Left ventricle myocardium superior (tissue), 1 donor: ENCODE measurements at regions not wholly inside any gene's neighbourhood (a gene's known extent, or its start where the extent isn't known, plus 50 kb on each side); places are given as distances from the start of the nearest gene placed in this dataset.
A peak's percentile ranks its signal among the peaks of the same experiment; 100 is the strongest.

ENCODE experiments used
- ATAC-seq: fragments of 200-7000 bp; cut with Tn5 transposase; one replicate; pipeline ENCODE4 v1.9.1; 2020; ENCODE audit warnings: mild to moderate bottlenecking, moderate library complexity
- DNase-seq: peaks from one replicate; pipeline ENCODE4 v3.0.0-alpha.2; 2020
- intact Hi-C: fragments of 100-400 bp; cut with micrococcal nuclease; formaldehyde crosslinking; loops from one replicate; pipeline ENCODE4 v1.11.0; 2022
- donor health status: DM: no; HTN: yes; CAD: no; lungs with severe emphysema.

DNA sequence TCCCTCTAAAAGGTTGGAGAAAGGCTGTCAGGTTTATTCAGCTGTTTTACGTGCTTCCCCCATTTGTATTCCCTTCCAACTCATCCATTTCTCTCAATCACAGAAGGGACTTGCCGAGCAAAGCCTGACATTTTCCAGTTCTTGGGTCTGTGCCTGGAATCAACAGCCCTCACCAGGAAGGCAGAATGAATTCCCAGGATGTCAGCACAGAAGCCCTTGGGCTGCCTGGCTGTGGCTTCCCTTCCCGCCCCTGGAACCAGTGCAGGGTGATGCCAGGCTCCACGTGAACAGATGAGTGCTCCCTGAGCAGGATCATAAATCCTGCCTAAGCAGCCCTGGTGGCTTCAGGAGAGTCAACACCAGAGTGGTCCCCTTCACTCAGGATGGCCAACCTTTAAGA lies 86.1 kb upstream of the CD83 start:
- intact Hi-C loops: no loop called here
- ATAC-seq: peak; percentile 61
- no peak for DNase-seq

- intact Hi-C loops: no loop called here
- peak; percentile 61 for ATAC-seq
- DNase-seq: peak; percentile 31
Measured at GRCh38 chr6:14035071-14035847, 82.3 kb upstream of the CD83 start.

DNA sequence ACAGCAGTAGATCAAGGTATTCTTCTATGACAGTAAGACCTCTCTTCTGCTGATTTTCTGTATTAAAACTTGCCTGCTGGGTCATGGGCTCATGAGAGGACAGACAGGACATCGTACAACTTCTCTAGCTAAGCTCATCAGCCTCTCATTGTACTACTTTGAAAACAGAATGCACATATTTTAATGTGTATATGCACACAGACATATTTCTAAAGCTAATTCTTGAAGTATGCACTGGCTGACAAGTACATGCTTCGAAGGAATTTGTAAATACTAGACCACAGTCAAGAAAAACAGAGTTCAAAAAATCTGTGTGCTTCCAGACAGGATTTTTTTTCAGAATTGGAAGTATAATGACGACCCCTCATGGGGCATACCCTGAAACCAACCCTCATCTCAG lies 81.7 kb upstream of the CD83 start:
- intact Hi-C loops: no loop called here
- DNase-seq (no peak), ATAC-seq (no peak)

- intact Hi-C loops: no loop called here
- DNase-seq (no peak), ATAC-seq (no peak)
Measured at GRCh38 chr6:14036911-14037310, 80.7 kb upstream of the CD83 start.

DNA sequence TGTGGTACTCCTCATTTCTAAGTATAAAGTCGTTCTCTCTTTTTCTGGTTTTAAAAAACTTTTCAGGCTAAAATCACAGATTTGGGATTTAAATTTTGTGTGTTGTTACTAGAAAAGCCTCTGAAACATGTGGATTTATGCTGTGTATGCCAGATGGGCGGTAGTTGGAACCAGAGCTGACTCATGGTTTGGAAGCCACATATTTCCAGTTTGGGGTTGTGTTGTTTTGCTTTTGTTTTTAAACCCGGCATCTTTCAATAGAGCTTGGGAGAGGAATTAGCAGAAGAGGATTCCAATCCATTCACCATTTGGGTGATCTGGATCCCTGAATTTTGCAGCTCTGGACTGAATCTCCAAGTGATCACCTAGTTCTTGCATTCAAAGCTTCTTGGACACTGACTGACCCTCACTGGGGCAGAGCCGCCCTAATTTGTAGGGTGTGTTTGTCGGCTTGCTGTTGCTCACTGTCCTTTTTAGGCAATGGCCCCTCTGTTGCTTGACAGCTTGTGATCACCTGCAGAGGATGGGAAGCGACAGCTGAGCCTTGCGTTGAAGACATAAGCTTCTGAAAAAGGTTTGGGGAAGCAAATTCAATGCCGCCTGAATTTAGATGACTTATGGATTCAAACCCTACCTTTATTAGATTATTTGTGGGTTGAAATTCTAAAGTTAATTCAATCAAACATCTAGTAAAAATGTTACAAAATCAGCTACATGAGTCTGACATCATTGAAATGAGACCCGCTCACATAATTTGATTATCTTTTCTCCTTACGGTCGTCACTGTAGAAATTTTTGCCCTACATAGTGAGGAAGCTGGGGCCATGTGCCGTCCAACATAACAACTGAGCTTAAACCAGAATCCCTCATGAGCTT lies 79.9 kb upstream of the CD83 start:
- ATAC-seq (no peak), DNase-seq (no peak)
- intact Hi-C loops: no loop called here

- intact Hi-C loops: no loop called here
- ATAC-seq: no peak
Measured at GRCh38 chr6:14038467-14039437, 78.8 kb upstream of the CD83 start.

GRCh38 chr6:14040042-14040441 lies 77.5 kb upstream of the CD83 start:
- intact Hi-C loops: loop anchor here (10.0 kb wide), 1 partner anchor 125 kb away; no protein-coding TSS in a partner anchor
- DNase-seq (no peak), ATAC-seq (no peak)

More at GRCh38 chr6:14038467-14039437, 78.8 kb upstream of the CD83 start:
- no peak for DNase-seq

GRCh38 chr6:14046476-14047068 lies 71.0 kb upstream of the CD83 start:
- intact Hi-C loops: loop anchor here (10.0 kb wide), 1 partner anchor 132 kb away; no protein-coding TSS in a partner anchor
- ATAC-seq (peak; percentile 51), DNase-seq (no peak)

DNA sequence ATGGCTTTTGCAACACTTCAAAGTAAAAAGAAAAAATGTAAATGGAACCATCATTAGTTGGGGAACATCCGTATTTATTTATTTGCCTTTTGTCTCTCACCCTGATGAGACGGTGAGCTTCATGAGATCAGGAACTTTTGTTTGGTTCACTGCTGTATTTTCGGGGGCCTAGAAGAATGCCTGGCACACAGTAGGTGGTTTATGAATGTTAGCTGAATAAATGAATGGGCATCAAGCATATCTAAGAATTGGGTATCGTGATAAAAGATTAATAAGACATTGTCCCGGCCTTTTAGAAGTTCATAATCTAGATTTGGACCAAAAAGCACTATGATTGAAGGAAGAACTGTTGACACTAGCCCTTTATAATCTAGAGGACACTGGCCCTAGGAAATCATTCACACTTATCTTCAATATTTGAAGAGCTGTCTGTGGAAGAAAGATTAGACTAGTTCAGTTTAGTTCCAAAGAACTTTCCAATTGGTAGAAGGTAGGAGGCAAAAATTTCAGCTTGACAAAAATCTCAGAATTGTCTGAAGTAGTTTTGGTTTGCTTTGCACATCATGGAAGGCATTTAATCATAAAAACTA lies 70.3 kb upstream of the CD83 start:
- no peak for ATAC-seq
- DNase-seq: no peak
- intact Hi-C loops: loop anchor here (10.0 kb wide), 1 partner anchor 132 kb away; no protein-coding TSS in a partner anchor

DNA sequence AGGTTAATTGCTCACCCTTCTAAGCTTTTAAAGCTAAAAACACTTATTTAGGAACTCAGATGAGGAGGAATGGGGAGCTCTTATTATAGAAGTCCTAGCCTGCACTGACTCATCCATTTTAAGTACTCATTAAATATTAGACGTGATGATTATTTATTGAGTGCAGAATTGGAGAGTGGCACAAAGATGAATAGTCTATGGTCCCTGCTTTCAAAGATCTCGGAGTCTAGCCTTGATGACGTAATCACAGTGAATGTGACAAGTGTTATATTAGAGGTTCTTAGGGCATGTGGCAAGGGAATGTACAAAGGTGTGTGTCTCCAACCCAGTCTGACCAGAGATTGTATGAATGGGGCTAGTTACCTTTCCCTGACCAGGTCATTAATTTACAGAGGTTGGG lies 68.7 kb upstream of the CD83 start:
- ATAC-seq (no peak), DNase-seq (no peak)
- intact Hi-C loops: loop anchor here (10.0 kb wide), 1 partner anchor 134 kb away; no protein-coding TSS in a partner anchor

DNA sequence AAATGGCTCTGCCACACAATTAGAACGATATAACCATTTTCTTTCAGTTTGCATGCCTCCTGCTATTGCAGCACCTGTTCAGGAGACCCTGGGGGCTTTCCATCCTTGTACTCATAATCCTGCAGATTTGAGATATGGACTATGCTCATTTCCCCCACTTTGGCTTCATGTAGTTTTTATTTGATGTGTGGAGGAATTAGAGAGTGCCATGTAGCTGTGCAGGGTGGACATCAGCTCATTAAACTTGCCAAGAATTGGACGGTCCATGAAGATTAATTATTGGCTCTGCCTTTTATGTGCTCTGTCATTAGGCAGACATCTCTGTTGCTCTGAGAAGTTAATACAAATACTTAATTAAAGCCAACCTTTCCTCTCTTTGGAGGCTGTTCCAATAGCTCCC lies 66.2 kb upstream of the CD83 start:
- DNase-seq (no peak), ATAC-seq (no peak)
- intact Hi-C loops: no loop called here

- intact Hi-C loops: no loop called here
- ATAC-seq (no peak), DNase-seq (no peak)
Measured at GRCh38 chr6:14053811-14054210, 63.8 kb upstream of the CD83 start.

- ATAC-seq (no peak), DNase-seq (no peak)
- intact Hi-C loops: no loop called here
Measured at GRCh38 chr6:14055541-14055940, 62.0 kb upstream of the CD83 start.

GRCh38 chr6:14058029-14058695 lies 59.4 kb upstream of the CD83 start:
- intact Hi-C loops: no loop called here
- no peak for ATAC-seq
- no peak for DNase-seq

DNA sequence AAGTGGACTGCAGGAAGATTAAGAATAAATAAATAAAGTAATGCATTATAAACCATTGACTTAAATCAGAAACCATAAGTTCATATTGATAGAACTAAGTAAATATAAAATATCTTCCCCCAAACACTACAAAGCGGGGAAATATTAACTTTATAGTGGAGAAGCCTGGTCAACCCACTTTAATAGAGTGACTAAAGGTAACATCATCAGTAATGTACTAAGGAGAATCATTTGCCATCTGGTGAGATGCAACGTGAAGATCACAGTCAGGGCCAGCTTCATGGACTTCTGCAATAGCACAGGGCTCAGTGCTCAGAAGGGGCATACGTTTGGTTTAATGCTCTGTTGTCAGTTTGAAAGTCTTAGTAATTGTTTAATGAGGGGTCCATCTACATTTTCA lies 58.8 kb upstream of the CD83 start:
- intact Hi-C loops: no loop called here
- no peak for ATAC-seq
- DNase-seq: no peak

DNA sequence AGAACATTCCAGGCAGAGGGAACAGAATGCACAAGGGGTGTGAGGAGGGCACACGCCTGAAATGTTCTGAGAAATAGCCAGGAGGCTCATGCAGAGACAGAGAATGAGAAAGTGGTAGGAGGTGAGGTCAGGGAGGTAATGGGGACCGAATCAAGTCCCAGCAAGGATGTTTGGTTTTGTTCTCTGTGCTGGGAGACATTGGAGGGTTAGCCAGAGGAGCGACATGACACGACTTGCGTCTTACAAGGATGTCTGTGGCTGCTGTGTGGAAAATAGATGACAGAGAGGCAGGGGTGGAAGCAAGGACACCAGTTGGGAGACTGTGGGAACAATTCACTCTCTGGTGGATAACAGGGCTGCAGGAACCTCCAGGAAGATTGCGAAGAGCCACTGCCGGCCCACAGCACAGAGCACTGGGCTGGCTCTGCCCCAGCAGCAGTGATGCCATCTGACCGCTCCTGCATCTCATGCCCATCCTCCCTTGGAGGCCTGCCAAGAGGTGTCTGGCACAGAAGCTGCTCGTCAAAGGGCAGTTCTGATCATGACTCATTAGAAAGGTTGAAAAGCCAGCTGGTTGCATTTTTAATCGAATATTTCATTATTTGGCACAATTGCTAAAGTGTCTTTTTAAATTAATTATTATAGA lies 57.7 kb upstream of the CD83 start:
- DNase-seq (peak; percentile 54), ATAC-seq (peak; percentile 81)
- intact Hi-C loops: no loop called here

DNA sequence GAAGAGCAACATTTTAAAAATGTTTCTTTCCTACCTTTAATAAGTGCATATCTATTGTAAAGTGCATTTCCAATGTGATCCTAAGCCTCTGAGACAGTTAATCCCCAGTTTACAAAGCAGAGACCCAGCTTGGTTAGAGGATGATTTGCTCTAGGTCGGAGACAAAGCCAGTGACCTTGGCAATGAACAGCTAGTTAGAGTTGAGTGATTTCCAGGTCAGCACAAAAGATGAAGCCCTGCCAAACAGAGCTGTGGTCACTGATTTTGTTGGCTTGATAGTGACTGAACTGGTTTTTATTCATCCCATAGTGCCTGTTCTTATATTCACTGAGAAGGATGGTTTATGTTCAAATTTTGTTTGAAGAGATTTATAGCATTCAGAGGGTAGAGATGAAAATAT lies 56.6 kb upstream of the CD83 start:
- DNase-seq (no peak), ATAC-seq (peak; percentile 76)
- intact Hi-C loops: no loop called here
